ENCODE measurements at regions not wholly inside any gene's neighbourhood (a gene's known extent, or its start where the extent isn't known, plus 50 kb on each side); places are given as distances from the start of the nearest gene placed in this dataset.

DNA sequence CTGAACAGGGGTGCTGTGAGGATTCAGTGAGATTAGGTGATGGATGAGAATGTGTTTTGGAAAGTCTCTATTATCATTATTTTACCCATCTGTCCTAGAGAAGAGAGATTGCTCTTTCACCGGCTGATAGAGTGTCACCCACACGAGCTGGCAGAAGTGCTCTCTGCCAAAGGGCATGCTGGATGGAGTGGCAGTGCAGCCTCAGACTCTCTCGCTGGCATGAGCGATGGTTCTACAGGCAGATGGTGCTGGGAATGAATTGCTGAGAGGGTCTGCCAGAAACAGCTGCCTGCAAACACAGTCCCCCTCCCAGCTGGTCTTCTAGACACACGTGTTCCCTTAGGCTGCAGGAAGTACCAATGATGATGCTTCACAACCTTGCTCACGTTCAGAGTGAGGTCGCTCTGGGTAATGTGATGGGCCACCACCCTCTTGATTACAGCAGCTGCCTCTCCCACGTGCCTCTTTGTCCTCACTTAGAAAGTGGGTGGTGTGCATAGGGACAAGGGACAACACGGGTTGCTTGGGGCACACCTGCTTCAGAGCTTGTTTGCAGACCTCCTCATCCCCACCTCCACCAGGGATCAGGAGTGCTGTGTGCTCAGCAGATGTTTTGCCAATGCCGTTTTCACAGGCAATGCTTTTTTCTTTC is 84.7 kb downstream of the FOXA2 start:
- intact Hi-C loops (cut with DNase I; ENCODE audit: low total_unique reads): no loop called here
- Histone ChIP-seq H3K4me3 (no peak overlapping the region), H3K9me3 (no peaks in the 10 kb centered on the region), H3K36me3 (no peaks in the 10 kb centered on the region), H3K4me1 (no peaks in the 10 kb centered on the region), H3K27ac (no peak overlapping the region), H3K27me3 (no peaks in the 10 kb centered on the region)
- TF ChIP-seq, protein P1, sequence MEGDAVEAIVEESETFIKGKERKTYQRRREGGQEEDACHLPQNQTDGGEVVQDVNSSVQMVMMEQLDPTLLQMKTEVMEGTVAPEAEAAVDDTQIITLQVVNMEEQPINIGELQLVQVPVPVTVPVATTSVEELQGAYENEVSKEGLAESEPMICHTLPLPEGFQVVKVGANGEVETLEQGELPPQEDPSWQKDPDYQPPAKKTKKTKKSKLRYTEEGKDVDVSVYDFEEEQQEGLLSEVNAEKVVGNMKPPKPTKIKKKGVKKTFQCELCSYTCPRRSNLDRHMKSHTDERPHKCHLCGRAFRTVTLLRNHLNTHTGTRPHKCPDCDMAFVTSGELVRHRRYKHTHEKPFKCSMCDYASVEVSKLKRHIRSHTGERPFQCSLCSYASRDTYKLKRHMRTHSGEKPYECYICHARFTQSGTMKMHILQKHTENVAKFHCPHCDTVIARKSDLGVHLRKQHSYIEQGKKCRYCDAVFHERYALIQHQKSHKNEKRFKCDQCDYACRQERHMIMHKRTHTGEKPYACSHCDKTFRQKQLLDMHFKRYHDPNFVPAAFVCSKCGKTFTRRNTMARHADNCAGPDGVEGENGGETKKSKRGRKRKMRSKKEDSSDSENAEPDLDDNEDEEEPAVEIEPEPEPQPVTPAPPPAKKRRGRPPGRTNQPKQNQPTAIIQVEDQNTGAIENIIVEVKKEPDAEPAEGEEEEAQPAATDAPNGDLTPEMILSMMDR (IDR thresholded peaks at IDR 0.05): no peak
- TF ChIP-seq POLR2A (IDR thresholded peaks at IDR 0.05): no peak
- DNase-seq: no peak

DNA sequence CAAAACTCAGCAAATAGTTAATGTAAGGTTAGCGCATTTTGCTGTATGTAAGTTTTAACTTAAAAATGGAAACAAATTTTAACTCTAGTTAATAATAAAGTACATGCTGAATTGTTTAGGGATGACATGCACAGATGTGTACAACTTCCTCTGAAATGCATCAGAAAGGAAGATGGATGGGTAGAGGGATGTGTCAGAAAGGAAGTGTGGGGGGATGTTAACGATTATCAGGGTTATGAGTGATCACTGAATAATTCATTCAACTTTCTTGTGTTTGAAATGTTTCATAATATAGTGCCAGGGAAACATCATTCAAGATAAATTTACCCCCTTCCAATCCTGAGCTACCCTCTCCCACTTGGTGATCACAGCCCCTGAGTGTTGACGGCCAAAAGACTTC is 87.6 kb downstream of the FOXA2 start:
- TF ChIP-seq, protein P1 (IDR thresholded peaks at IDR 0.05): no peak
- no peak for TF ChIP-seq POLR2A (IDR thresholded peaks at IDR 0.05)
- no peaks in the 10 kb centered on the region for H3K36me3 ChIP-seq
- no peaks in the 10 kb centered on the region for H3K4me1 ChIP-seq
- H3K9me3 ChIP-seq: no peaks in the 10 kb centered on the region
- intact Hi-C loops (cut with DNase I; ENCODE audit: low total_unique reads): no loop called here
- no peak for DNase-seq
- H3K27me3 ChIP-seq: no peaks in the 10 kb centered on the region
- H3K4me3 ChIP-seq: no peak overlapping the region
- H3K27ac ChIP-seq: no peak overlapping the region

DNA sequence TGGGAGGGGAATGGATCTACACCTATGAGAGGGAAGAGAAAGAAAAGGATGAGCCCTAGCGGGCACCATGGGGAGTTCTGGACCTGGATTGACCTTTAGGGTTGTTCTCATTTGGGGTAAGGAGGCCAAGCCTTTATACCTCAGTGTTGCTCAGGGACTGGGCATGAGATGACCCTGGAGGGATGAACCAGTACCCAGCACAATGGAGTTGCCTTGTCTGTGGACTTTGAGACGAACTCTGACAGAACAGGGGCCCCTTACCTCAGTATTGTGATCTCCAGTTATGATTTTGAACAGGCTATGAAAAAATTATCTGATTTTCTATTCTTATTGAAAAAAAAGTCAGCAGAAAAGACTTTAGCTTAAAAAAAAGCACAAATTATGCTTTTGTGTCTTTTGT is 88.6 kb downstream of the FOXA2 start:
- Histone ChIP-seq H3K27me3 (no peaks in the 10 kb centered on the region), H3K4me3 (no peak overlapping the region), H3K27ac (no peak overlapping the region), H3K4me1 (no peaks in the 10 kb centered on the region), H3K9me3 (no peaks in the 10 kb centered on the region), H3K36me3 (no peaks in the 10 kb centered on the region)
- intact Hi-C loops (cut with DNase I; ENCODE audit: low total_unique reads): no loop called here
- TF ChIP-seq, protein P1 (IDR thresholded peaks at IDR 0.05): no peak
- TF ChIP-seq POLR2A (IDR thresholded peaks at IDR 0.05): no peak
- no peak for DNase-seq

DNA sequence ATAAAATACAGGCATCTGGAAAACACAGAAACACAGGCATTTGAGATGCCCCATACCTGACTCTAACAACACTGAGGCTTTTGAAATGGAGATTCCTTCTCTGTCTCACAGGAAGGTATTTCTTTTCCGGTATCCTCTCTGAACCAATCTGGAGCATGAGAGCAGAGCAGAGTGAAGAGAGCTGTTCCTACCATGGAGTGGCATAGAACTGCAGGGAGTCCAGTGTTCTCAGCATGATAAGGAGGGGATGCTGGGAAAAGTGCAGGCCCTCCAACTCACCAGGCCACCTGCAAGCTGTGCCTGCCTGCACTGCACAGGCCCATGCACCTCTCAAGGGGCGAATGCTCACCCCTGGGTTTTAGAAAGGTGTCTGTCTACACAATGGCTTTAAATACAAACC is 89.2 kb downstream of the FOXA2 start:
- TF ChIP-seq, protein P1 (IDR thresholded peaks at IDR 0.05): no peak
- no peak for TF ChIP-seq POLR2A (IDR thresholded peaks at IDR 0.05)
- Histone ChIP-seq H3K27me3 (no peaks in the 10 kb centered on the region), H3K4me1 (no peaks in the 10 kb centered on the region), H3K27ac (no peak overlapping the region), H3K9me3 (no peaks in the 10 kb centered on the region), H3K4me3 (no peak overlapping the region), H3K36me3 (no peaks in the 10 kb centered on the region)
- intact Hi-C loops (cut with DNase I; ENCODE audit: low total_unique reads): no loop called here
- no peak for DNase-seq

DNA sequence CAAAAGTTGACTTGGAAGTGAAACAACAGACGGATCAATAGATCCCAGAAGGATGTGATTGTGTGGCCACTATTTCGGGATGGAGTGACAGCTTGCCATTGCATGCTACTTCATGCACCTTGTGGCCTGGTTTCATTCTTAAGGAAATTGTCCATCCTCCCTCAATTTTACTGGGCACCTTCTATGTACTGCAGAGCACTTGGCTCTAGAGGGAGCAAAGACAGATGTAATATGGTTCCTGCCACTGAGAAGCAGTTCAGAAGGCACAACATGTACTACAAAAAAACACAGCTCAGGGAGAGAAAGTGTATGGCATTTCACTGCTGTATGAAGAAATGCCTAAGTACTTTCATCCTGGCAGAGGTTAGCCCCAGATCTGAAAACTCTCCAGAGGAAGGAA is 91.9 kb downstream of the FOXA2 start:
- Histone ChIP-seq H3K4me3 (no peak overlapping the region), H3K4me1 (no peaks in the 10 kb centered on the region), H3K36me3 (no peaks in the 10 kb centered on the region), H3K27ac (no peak overlapping the region), H3K27me3 (no peaks in the 10 kb centered on the region), H3K9me3 (no peaks in the 10 kb centered on the region)
- intact Hi-C loops (cut with DNase I; ENCODE audit: low total_unique reads): no loop called here
- TF ChIP-seq POLR2A (IDR thresholded peaks at IDR 0.05): no peak
- TF ChIP-seq, protein P1 (IDR thresholded peaks at IDR 0.05): no peak
- DNase-seq: no peak
